GM12878 (cell line): ENCODE measurements at regions not wholly inside any gene's neighbourhood (a gene's known extent, or its start where the extent isn't known, plus 50 kb on each side); places are given as distances from the start of the nearest gene placed in this dataset.

Experiments
- ATAC-seq: fragments of 200-7000 bp; cut with Tn5 transposase; 3 replicates; pipeline ENCODE4 v1.9.1; 2020; ENCODE audit warnings: mild to moderate bottlenecking, moderate library complexity
- BruUV-seq: library from RNA; stranded (reverse); fragments of 400-500 nt; replicated peaks from 2 replicates; lab custom pipeline; 2021; lab: Mats Ljungman, UMichigan
- CTCF ChIA-PET: fragments of 300-600 bp; sonication (Branson Sonifier 250); formaldehyde crosslinking; extraction: SDS; loops from one replicate; lab custom pipeline; 2021; ENCODE audit warnings: inconsistent platforms; lab: Yijun Ruan, JAX
- POLR2A ChIA-PET: fragments of 350-600 bp; formaldehyde crosslinking; extraction: SDS; loops from one replicate; lab custom pipeline; 2021; ENCODE audit warnings: inconsistent platforms; lab: Charles Lee
- RAD21 ChIA-PET: fragments of 300-600 bp; sonication (Branson Sonifier 250); formaldehyde crosslinking; loops from one replicate; lab custom pipeline; 2023; ENCODE audit warnings: antibody characterized with exemption; ENCODE audit not compliant: unreplicated experiment; lab: Charles Lee
- SMC1A ChIA-PET: fragments of 300-600 bp; sonication (Branson Sonifier 250); formaldehyde crosslinking; loops from one replicate; lab custom pipeline; 2023; ENCODE audit not compliant: unreplicated experiment, uncharacterized antibody; lab: Charles Lee
- DNase-seq: peaks from one replicate; pipeline ENCODE4 v3.0.0-alpha.2; 2011; ENCODE audit warnings: low read depth, low spot score
- FAIRE-seq: peaks from 3 replicates; lab custom pipeline; 2011; peaks lifted over from hg19 to GRCh38; lab: Jason Lieb, UNC
- H2AFZ ChIP-seq: 2 replicates; pipeline ENCODE4 v1.6.0; 2011; ENCODE audit warnings: low read depth, low read length, control low read depth; ENCODE audit not compliant: control insufficient read depth
- H3K27ac ChIP-seq: 2 replicates; pipeline ENCODE4 v1.5.1; 2011; ENCODE audit warnings: control low read depth; ENCODE audit not compliant: control insufficient read depth, insufficient read depth
- H3K27me3 ChIP-seq, 2 experiments: replicated peaks in 1 of 2; 2 replicates each; pipeline versions ENCODE4 v1.6.0 to v1.6.1; 2011; ENCODE audit warnings: low read length in 1 of 2; ENCODE audit not compliant: control insufficient read depth in 2 of 2, insufficient read depth in 2 of 2
- H3K36me3 ChIP-seq, 2 experiments: 2 replicates each; pipeline ENCODE4 v1.5.1; 2011; ENCODE audit warnings: low read length in 1 of 2; ENCODE audit not compliant: control insufficient read depth in 2 of 2, insufficient read depth in 2 of 2
- H3K4me1 ChIP-seq: 2 replicates; pipeline ENCODE4 v1.6.1; 2011; ENCODE audit warnings: mild to moderate bottlenecking, low read length, moderate library complexity, mixed read lengths; ENCODE audit not compliant: control insufficient read depth, insufficient read depth
- H3K4me2 ChIP-seq: 2 replicates; pipeline ENCODE4 v1.6.0; 2011; ENCODE audit warnings: control low read depth; ENCODE audit not compliant: control insufficient read depth, insufficient read depth
- H3K4me3 ChIP-seq: fragments of 200-600 bp; sonication (generic); 2 replicates; pipeline ENCODE4 v1.5.1; 2016
- H3K79me2 ChIP-seq: 2 replicates; pipeline ENCODE4 v1.6.0; 2011; ENCODE audit warnings: low read length; ENCODE audit not compliant: control insufficient read depth, insufficient read depth
- H3K9ac ChIP-seq: 2 replicates; pipeline ENCODE4 v1.8.0; 2011; ENCODE audit warnings: low read length, control low read depth, mixed read lengths; ENCODE audit not compliant: control insufficient read depth, insufficient read depth
- H3K9me3 ChIP-seq: replicated peaks from 3 replicates; pipeline ENCODE4 v1.5.1; 2011; ENCODE audit warnings: mild to moderate bottlenecking, low read length; ENCODE audit not compliant: control insufficient read depth, insufficient read depth
- H4K20me1 ChIP-seq: 2 replicates; pipeline ENCODE4 v1.6.0; 2011; ENCODE audit not compliant: control insufficient read depth, insufficient read depth
- BRCA1 ChIP-seq: IDR thresholded peaks from 2 replicates; pipeline ENCODE4 v1.6.1; 2011; ENCODE audit warnings: low read depth, low read length, improper control_type of control experiment
- FOXM1 ChIP-seq: IDR thresholded peaks from 2 replicates; pipeline ENCODE4 v1.6.1; 2012; ENCODE audit warnings: low read depth, mild to moderate bottlenecking, inconsistent platforms, low read length, moderate library complexity
- NFXL1 ChIP-seq: fragments of 450-650 bp; IDR thresholded peaks from 2 replicates; pipeline ENCODE4 v1.6.1; 2017; ENCODE audit warnings: antibody characterized with exemption, mild to moderate bottlenecking, borderline replicate concordance
- TCF3 ChIP-seq: IDR thresholded peaks from 2 replicates; pipeline ENCODE4 v1.6.1; 2012; ENCODE audit warnings: low read depth, mild to moderate bottlenecking, low read length, borderline replicate concordance; ENCODE audit not compliant: insufficient read depth
- ZZZ3 ChIP-seq: IDR thresholded peaks from 2 replicates; pipeline ENCODE4 v1.6.1; 2011; ENCODE audit warnings: low read depth; ENCODE audit not compliant: control insufficient read depth, insufficient read length
- WGBS: methylation state at CpG from one replicate; pipeline ENCODE4 v1.1.6; 2016; ENCODE audit warnings: low lambda C conversion rate; ENCODE audit not compliant: insufficient replicate concordance, insufficient coverage; ENCODE audit errors: missing lambda C conversion rate; 5-methylcytosine and 5-hydroxymethylcytosine counted together
- in situ Hi-C: fragments of 300-500 bp; cut with MboI; formaldehyde crosslinking; loops from 9 replicates; pipeline ENCODE4 v1.14.3; 2018; ENCODE audit warnings: mixed read lengths
- intact Hi-C: fragments of 100-400 bp; cut with micrococcal nuclease; formaldehyde crosslinking; loops from one replicate; pipeline ENCODE4 v1.14.2; 2022; ENCODE audit not compliant: unreplicated experiment
- TF ChIP-seq, protein P1 (sequence below): IDR thresholded peaks from 2 replicates; pipeline ENCODE4 v1.6.1; 2011; ENCODE audit warnings: borderline replicate concordance, low read depth, mild to moderate bottlenecking, moderate library complexity, low read length; ENCODE audit not compliant: insufficient read depth, poor library complexity, severe bottlenecking
- TF ChIP-seq, protein P2 (sequence below): fragments of 450-650 bp; IDR thresholded peaks from 2 replicates; pipeline ENCODE4 v1.6.1; 2017; ENCODE audit warnings: mild to moderate bottlenecking, moderate library complexity

DNA sequence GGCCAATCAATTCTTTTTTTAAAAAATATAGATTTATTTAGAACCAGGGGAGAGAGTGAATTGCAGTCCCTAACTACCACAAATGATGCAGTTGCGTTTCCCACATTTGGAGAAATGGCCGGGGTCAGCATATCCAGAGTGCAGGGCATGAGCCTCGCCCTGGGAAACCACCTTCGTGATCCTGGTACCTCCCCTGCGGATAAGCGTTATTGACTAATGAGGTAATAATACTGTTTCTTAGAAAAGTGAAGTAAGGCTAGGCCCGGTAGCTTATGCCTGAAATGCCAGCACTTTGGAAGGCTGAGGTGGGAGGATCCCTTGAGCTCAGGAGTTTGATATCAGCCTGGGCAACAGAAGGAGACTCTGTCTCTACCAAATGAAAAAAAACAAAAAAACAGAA lies 111.5 kb upstream of the SLC45A1 start:
- Histone ChIP-seq H3K27me3 (no peaks in the 10 kb centered on the region; a peak in 1 of 4 replicates), H3K4me2 (no peak overlapping the region), H3K79me2 (no peaks in the 10 kb centered on the region), H3K27ac (no peak overlapping the region), H3K9me3 (no peaks in the 10 kb centered on the region), H2AFZ (no peak overlapping the region), H4K20me1 (no peaks in the 10 kb centered on the region), H3K9ac (no peak overlapping the region), H3K4me1 (no peaks in the 10 kb centered on the region), H3K4me3 (no peak overlapping the region), H3K36me3 (no peaks in the 10 kb centered on the region)
- ChIA-PET SMC1A (no interaction called here), CTCF (no interaction called here), POLR2A (no interaction called here), RAD21 (no interaction called here)
- FAIRE-seq (no peak), DNase-seq (no peak), ATAC-seq (no peak)
- no peak for TF ChIP-seq ZZZ3
- TF ChIP-seq, protein P1, sequence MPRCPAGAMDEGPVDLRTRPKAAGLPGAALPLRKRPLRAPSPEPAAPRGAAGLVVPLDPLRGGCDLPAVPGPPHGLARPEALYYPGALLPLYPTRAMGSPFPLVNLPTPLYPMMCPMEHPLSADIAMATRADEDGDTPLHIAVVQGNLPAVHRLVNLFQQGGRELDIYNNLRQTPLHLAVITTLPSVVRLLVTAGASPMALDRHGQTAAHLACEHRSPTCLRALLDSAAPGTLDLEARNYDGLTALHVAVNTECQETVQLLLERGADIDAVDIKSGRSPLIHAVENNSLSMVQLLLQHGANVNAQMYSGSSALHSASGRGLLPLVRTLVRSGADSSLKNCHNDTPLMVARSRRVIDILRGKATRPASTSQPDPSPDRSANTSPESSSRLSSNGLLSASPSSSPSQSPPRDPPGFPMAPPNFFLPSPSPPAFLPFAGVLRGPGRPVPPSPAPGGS, result no peak
- WGBS, result 78% methylated on average over 7 of the region's 7 CpGs
- intact Hi-C loops, result no loop called here
- no TSS peak for BruUV-seq
- in situ Hi-C loops, result no loop called here

DNA sequence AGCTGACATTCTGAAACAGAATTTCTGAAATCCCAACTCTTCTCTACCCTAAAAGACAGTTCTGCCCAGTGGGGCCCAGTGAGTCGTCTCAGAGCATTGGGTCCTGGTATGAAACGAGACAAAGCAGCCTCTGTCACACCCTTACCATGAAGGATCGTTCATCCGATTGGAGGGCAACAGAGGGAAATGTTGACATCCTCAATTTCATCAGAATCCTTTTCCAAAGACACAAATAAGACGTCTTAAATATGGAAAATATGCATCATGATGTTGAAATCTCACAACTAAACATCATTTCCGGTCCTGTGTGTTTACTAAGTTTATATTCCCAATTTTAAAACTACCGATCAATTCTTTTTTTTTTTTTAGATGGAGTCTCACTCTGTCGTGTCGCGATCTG lies 112.1 kb upstream of the SLC45A1 start:
- ChIA-PET POLR2A (no interaction called here), RAD21 (no interaction called here), CTCF (no interaction called here), SMC1A (no interaction called here)
- WGBS, result 63% methylated on average over 10 of the region's 10 CpGs
- ATAC-seq (no peak), DNase-seq (no peak), FAIRE-seq (no peak)
- H3K27ac ChIP-seq, result no peak overlapping the region
- no peak overlapping the region for H3K4me3 ChIP-seq
- TF ChIP-seq, protein P2, sequence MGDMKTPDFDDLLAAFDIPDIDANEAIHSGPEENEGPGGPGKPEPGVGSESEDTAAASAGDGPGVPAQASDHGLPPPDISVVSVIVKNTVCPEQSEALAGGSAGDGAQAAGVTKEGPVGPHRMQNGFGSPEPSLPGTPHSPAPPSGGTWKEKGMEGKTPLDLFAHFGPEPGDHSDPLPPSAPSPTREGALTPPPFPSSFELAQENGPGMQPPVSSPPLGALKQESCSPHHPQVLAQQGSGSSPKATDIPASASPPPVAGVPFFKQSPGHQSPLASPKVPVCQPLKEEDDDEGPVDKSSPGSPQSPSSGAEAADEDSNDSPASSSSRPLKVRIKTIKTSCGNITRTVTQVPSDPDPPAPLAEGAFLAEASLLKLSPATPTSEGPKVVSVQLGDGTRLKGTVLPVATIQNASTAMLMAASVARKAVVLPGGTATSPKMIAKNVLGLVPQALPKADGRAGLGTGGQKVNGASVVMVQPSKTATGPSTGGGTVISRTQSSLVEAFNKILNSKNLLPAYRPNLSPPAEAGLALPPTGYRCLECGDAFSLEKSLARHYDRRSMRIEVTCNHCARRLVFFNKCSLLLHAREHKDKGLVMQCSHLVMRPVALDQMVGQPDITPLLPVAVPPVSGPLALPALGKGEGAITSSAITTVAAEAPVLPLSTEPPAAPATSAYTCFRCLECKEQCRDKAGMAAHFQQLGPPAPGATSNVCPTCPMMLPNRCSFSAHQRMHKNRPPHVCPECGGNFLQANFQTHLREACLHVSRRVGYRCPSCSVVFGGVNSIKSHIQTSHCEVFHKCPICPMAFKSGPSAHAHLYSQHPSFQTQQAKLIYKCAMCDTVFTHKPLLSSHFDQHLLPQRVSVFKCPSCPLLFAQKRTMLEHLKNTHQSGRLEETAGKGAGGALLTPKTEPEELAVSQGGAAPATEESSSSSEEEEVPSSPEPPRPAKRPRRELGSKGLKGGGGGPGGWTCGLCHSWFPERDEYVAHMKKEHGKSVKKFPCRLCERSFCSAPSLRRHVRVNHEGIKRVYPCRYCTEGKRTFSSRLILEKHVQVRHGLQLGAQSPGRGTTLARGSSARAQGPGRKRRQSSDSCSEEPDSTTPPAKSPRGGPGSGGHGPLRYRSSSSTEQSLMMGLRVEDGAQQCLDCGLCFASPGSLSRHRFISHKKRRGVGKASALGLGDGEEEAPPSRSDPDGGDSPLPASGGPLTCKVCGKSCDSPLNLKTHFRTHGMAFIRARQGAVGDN, result no peak
- no peak for TF ChIP-seq TCF3
- TF ChIP-seq, protein P1, result no peak
- TF ChIP-seq FOXM1, result no peak
- TF ChIP-seq NFXL1, result no peak
- TF ChIP-seq BRCA1, result no peak
- no TSS peak for BruUV-seq
- no peaks in the 10 kb centered on the region for H3K4me1 ChIP-seq
- H3K9me3 ChIP-seq, result no peaks in the 10 kb centered on the region
- no peaks in the 10 kb centered on the region for H4K20me1 ChIP-seq
- intact Hi-C loops (no loop called here), in situ Hi-C loops (no loop called here)
- no peaks in the 10 kb centered on the region for H3K36me3 ChIP-seq
- H3K79me2 ChIP-seq, result no peaks in the 10 kb centered on the region
- no peak overlapping the region for H3K9ac ChIP-seq
- H2AFZ ChIP-seq, result no peak overlapping the region
- H3K4me2 ChIP-seq, result no peak overlapping the region
- H3K27me3 ChIP-seq, result no peaks in the 10 kb centered on the region; a peak in 1 of 4 replicates
